ENCODE measurements at regions not wholly inside any gene's neighbourhood (a gene's known extent, or its start where the extent isn't known, plus 50 kb on each side); places are given as distances from the start of the nearest gene placed in this dataset.

GRCh38 chr1:233735847-233736246 lies 121.9 kb downstream of the KCNK1 start:
- Mint-ChIP-seq H3K36me3 (ENCODE audit: unreplicated experiment) (no peaks in the 10 kb centered on the region), H3K4me1 (ENCODE audit: low read depth, unreplicated experiment) (no peaks in the 10 kb centered on the region), H3K9me3 (ENCODE audit: unreplicated experiment) (no peaks in the 10 kb centered on the region), H3K27ac (ENCODE audit: unreplicated experiment) (no peak overlapping the region), H3K27me3 (ENCODE audit: unreplicated experiment) (peaks cover 3% of the 10 kb centered on the region), H3K4me3 (ENCODE audit: unreplicated experiment) (no peak overlapping the region)
- TF ChIP-seq, protein P1, sequence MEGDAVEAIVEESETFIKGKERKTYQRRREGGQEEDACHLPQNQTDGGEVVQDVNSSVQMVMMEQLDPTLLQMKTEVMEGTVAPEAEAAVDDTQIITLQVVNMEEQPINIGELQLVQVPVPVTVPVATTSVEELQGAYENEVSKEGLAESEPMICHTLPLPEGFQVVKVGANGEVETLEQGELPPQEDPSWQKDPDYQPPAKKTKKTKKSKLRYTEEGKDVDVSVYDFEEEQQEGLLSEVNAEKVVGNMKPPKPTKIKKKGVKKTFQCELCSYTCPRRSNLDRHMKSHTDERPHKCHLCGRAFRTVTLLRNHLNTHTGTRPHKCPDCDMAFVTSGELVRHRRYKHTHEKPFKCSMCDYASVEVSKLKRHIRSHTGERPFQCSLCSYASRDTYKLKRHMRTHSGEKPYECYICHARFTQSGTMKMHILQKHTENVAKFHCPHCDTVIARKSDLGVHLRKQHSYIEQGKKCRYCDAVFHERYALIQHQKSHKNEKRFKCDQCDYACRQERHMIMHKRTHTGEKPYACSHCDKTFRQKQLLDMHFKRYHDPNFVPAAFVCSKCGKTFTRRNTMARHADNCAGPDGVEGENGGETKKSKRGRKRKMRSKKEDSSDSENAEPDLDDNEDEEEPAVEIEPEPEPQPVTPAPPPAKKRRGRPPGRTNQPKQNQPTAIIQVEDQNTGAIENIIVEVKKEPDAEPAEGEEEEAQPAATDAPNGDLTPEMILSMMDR (IDR thresholded peaks at IDR 0.05; ENCODE audit: partially characterized antibody, unreplicated experiment) = no peak
- no peak for DNase-seq

DNA sequence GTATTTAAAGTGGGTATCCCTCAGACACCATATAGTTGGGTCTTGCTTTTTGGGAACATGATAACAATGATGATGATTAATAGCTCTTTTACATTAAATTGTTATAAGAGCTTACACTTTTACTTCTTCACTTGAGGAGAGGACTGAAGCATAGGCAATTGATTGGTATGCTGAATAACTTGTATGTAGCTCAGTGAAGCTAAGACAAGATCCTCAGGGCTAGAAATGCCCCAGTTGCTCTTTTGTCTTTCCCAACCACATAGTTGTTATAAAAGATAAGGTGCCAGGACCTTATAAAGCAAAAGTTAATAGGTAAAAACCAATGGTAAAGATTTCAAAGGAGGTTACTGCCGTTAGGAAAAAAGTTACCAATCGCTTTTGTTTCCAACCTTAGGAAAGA lies 123.4 kb downstream of the KCNK1 start:
- Mint-ChIP-seq H3K4me3 (ENCODE audit: unreplicated experiment) (no peak overlapping the region), H3K27me3 (ENCODE audit: unreplicated experiment) (peaks cover 3% of the 10 kb centered on the region), H3K4me1 (ENCODE audit: low read depth, unreplicated experiment) (no peaks in the 10 kb centered on the region), H3K27ac (ENCODE audit: unreplicated experiment) (no peak overlapping the region), H3K36me3 (ENCODE audit: unreplicated experiment) (no peaks in the 10 kb centered on the region), H3K9me3 (ENCODE audit: unreplicated experiment) (no peaks in the 10 kb centered on the region)
- TF ChIP-seq, protein P1 (IDR thresholded peaks at IDR 0.05; ENCODE audit: partially characterized antibody, unreplicated experiment) = no peak
- no peak for DNase-seq

GRCh38 chr1:233738396-233738795 lies 124.5 kb downstream of the KCNK1 start:
- H3K27ac Mint-ChIP-seq (ENCODE audit: unreplicated experiment) = no peak overlapping the region
- no peaks in the 10 kb centered on the region for H3K4me1 Mint-ChIP-seq (ENCODE audit: low read depth, unreplicated experiment)
- peaks cover 3% of the 10 kb centered on the region for H3K27me3 Mint-ChIP-seq (ENCODE audit: unreplicated experiment)
- TF ChIP-seq, protein P1 (IDR thresholded peaks at IDR 0.05; ENCODE audit: partially characterized antibody, unreplicated experiment) = no peak
- H3K4me3 Mint-ChIP-seq (ENCODE audit: unreplicated experiment) = no peak overlapping the region
- no peaks in the 10 kb centered on the region for H3K9me3 Mint-ChIP-seq (ENCODE audit: unreplicated experiment)
- no peak for DNase-seq
- H3K36me3 Mint-ChIP-seq (ENCODE audit: unreplicated experiment) = no peaks in the 10 kb centered on the region

DNA sequence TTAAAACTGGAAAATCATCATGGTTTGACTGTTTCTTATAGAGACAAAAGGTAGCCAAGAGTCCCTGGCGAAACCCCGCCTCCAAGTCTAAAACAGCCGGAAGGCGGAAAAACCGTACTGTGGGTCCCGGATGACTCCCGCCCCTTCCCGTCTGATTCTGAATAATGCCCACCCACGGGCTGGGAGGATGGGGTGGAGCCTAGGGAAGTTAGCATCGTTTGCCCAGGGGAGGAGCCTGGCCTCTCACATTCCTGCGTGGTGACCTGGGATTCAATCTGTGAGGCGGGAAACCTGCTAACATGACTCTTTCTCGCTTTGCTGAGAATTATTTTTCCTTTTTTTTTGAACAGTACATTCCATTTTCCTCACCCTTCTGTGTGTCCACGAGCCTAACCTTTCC lies 124.9 kb downstream of the KCNK1 start:
- Mint-ChIP-seq H3K36me3 (ENCODE audit: unreplicated experiment) (no peaks in the 10 kb centered on the region), H3K27ac (ENCODE audit: unreplicated experiment) (no peak overlapping the region), H3K4me1 (ENCODE audit: low read depth, unreplicated experiment) (no peaks in the 10 kb centered on the region), H3K9me3 (ENCODE audit: unreplicated experiment) (no peaks in the 10 kb centered on the region), H3K4me3 (ENCODE audit: unreplicated experiment) (no peak overlapping the region), H3K27me3 (ENCODE audit: unreplicated experiment) (peaks cover 2% of the 10 kb centered on the region)
- DNase-seq = no peak
- TF ChIP-seq, protein P1 (IDR thresholded peaks at IDR 0.05; ENCODE audit: partially characterized antibody, unreplicated experiment) = no peak

DNA sequence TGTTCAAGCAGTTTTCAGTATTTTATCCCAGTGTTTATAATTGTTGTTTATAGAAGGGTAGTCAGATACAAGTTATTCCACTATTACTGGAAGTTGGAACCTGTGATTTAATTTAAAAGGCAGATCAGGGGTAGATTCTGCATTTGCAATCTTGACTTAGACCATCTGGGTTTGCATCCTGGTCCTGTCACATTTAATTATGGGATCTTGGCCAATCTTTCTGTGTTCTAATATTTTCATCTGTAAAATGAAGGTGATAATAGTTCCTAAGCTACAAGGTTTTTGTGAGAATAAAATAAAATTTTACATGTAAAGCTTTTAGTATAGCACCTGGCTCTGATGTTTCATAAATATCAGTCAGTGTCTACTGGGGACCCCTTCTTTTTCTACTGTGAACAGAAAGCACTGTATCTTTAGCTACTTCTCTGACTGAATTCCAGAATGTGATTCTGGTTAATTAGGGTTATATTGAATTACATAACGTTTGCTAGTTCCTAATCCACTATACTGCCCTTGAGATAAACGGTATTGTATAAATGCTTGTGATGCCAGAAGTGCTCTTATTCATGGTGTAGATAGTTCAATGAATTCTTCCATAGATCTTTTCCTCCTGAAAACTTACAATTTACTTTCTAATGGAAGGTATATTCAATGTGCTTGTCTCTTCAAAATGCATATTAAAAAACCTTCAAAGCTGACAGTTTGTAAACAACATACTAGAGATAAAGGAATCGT lies 131.0 kb downstream of the KCNK1 start:
- Mint-ChIP-seq H3K4me3 (ENCODE audit: unreplicated experiment) (no peak overlapping the region), H3K9me3 (ENCODE audit: unreplicated experiment) (no peaks in the 10 kb centered on the region), H3K36me3 (ENCODE audit: unreplicated experiment) (no peaks in the 10 kb centered on the region), H3K27ac (ENCODE audit: unreplicated experiment) (no peak overlapping the region), H3K4me1 (ENCODE audit: low read depth, unreplicated experiment) (no peaks in the 10 kb centered on the region), H3K27me3 (ENCODE audit: unreplicated experiment) (no peaks in the 10 kb centered on the region)
- no peak for DNase-seq
- TF ChIP-seq, protein P1 (IDR thresholded peaks at IDR 0.05; ENCODE audit: partially characterized antibody, unreplicated experiment) = no peak

Measured in glutamatergic neuron (in vitro differentiated cells).